ENCODE measurements at regions not wholly inside any gene's neighbourhood (a gene's known extent, or its start where the extent isn't known, plus 50 kb on each side); places are given as distances from the start of the nearest gene placed in this dataset.

DNA sequence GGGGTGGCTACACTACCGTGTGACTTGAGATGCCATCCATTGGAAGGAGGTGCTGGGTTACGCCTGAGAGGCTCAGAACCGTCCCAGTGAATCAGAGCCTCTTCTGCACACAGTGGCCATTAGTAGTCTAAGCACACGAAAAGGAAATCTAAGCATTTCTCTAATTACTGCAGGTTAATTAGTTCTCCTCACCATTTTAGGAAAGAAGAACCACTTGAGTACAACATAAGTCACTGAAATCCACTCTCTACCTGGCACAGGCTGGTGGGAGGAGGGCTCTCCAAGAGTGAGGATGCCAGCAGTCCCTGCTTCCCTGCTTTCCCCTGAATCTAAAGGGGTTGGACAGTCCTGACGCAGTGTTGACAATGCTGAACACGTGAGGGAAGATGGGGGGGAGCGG lies 606.3 kb downstream of the NPHP4 start:
- TF ChIP-seq EZH2 (IDR thresholded peaks at IDR 0.05): no peak
- TF ChIP-seq, protein P1, sequence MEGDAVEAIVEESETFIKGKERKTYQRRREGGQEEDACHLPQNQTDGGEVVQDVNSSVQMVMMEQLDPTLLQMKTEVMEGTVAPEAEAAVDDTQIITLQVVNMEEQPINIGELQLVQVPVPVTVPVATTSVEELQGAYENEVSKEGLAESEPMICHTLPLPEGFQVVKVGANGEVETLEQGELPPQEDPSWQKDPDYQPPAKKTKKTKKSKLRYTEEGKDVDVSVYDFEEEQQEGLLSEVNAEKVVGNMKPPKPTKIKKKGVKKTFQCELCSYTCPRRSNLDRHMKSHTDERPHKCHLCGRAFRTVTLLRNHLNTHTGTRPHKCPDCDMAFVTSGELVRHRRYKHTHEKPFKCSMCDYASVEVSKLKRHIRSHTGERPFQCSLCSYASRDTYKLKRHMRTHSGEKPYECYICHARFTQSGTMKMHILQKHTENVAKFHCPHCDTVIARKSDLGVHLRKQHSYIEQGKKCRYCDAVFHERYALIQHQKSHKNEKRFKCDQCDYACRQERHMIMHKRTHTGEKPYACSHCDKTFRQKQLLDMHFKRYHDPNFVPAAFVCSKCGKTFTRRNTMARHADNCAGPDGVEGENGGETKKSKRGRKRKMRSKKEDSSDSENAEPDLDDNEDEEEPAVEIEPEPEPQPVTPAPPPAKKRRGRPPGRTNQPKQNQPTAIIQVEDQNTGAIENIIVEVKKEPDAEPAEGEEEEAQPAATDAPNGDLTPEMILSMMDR (IDR thresholded peaks at IDR 0.05): no peak

All from neural progenitor cell (in vitro differentiated cells).